Keratinocyte (primary cell): ENCODE measurements at regions not wholly inside any gene's neighbourhood (a gene's known extent, or its start where the extent isn't known, plus 50 kb on each side); places are given as distances from the start of the nearest gene placed in this dataset.

ENCODE experiments used
- CTCF ChIP-seq, 3 experiments: IDR thresholded peaks in 1 of 3; conservative IDR thresholded peaks in 1 of 3; optimal IDR thresholded peaks in 1 of 3; 2 replicates in 2 of 3; 3 replicates in 1 of 3; pipeline versions ENCODE3 to v1.5.1; 2011; ENCODE audit warnings: low read length in 3 of 3, mild to moderate bottlenecking in 3 of 3, moderate library complexity in 2 of 3, control low read depth in 1 of 3, inconsistent platforms in 1 of 3; ENCODE audit not compliant: insufficient read depth in 2 of 3; ENCODE audit errors: extremely low read depth in 1 of 3
- EZH2 ChIP-seq: IDR thresholded peaks from one replicate; pipeline ENCODE4 v1.6.1; 2012; ENCODE audit warnings: inconsistent platforms, mild to moderate bottlenecking, low read length, moderate library complexity

GRCh38 chr11:90373971-90374370 lies 151.1 kb upstream of the CHORDC1 start:
- no peak for TF ChIP-seq CTCF (optimal IDR thresholded peaks at IDR 0.05 in 1 of 3, IDR thresholded peaks at IDR 0.05 in 1 of 3, conservative IDR thresholded peaks at IDR 0.05 in 1 of 3; ENCODE audit: extremely low read depth in 1 of 3, insufficient read depth in 2 of 3, low read length in 3 of 3)
- TF ChIP-seq EZH2 = no peak
